ENCODE measurements at regions not wholly inside any gene's neighbourhood (a gene's known extent, or its start where the extent isn't known, plus 50 kb on each side); places are given as distances from the start of the nearest gene placed in this dataset.
"Not testable (repeated sequence)": the region's sequence is repeated elsewhere in the genome, so short reads cannot be mapped to it uniquely, and the experiment has no call there.

DNA sequence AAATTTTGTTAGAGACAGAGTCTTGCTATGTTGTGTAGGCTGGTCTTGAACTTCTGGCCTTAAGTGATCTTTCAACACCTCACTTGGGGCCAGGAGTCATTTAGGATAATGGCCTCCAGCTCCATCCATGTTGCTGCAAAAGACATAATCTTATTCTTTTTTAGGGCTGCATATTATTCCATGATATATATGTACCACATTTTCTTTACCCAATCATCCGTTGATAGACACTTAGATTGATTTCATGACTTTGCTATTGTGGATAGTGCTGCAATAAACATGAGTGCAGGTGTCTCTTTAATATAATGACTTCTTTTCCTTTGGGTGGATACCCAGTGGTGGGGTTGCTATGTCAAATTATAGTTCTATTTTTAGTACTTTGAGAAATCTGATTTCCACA lies 140.9 kb upstream of the LCORL start:
- no peak for DNase-seq (ENCODE audit: low read depth)

DNA sequence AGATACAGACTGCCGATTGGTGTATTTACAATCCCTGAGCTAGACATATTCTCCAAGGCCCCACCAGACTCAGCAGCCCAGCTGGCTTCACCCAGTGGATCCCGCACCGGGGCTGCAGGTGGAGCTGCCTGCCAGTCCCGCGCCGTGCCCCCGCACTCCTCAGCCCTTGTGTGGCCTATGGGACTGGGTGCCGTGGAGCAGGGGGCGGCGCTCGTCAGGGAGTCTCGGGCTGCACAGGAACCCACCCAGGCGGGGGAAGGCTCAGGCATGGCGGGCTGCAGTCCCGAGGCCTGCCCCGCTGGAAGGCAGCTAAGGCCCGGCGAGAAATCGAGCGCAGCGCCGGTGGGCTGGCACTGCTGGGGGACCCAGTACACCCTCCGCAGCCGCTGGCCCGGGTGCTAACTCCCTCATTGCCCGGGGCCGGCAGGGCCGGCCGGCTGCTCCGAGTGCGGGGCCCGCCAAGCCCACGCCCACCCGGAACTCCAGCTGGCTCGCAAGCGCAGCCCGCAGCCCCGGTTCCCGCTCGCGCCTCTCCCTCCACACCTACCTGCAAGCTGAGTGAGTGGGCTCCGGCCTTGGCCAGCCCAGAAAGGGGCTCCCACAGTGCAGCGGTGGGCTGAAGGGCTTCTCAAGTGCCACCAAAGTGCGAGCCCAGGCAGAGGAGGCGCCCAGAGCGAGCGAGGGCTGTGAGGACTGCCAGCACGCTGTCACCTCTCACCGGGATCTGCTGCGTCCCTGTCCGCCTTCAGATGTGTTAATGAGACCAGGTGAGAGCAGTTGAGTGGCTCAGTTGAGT lies 137.8 kb upstream of the LCORL start:
- DNase-seq (ENCODE audit: low read depth) = not testable (repeated sequence)

DNA sequence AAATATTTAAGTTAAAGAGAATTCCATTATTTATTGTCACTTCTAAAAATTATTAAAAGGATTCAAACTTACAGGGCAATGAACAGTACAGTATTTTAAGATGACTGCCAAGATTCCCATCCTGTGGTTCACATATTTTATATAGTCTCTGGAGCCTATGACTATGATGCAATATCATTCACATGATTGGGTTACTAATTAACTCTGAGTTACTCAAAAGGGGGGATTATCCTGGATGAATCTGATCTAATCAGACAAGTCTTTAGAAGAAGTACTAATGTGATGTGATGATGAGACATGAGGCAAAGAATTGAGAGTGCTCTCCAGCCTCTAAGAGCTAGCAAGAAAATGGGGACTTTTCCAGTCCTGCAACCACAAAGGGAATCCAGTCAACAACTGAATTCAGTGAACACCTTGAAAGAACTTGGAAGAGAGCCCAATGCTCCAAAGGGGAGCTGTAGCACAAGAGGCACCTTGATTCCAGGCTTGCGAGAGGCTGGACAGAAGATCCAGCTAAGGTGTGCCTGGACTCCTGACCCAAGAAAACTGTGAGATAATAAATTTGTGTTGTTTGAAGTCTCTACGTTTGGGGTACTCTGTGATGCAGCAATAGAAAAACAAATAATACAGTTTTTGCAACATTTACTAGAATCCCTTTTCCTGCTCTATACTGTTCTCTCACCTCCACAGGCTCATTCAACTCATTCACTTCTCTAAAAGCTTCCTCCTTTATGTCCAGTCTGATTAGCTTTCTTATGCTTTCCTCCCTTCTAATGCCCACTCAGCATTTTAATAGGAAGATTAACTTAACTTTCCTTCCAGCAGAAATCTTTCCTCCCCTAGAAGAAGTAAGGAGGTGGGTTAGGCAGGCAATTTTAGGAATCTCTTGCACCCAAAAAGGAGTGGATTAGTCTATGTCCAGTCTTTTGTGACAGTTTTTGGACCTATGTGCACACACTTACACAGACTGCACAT lies 133.8 kb upstream of the LCORL start:
- DNase-seq (ENCODE audit: low read depth) = no peak

DNA sequence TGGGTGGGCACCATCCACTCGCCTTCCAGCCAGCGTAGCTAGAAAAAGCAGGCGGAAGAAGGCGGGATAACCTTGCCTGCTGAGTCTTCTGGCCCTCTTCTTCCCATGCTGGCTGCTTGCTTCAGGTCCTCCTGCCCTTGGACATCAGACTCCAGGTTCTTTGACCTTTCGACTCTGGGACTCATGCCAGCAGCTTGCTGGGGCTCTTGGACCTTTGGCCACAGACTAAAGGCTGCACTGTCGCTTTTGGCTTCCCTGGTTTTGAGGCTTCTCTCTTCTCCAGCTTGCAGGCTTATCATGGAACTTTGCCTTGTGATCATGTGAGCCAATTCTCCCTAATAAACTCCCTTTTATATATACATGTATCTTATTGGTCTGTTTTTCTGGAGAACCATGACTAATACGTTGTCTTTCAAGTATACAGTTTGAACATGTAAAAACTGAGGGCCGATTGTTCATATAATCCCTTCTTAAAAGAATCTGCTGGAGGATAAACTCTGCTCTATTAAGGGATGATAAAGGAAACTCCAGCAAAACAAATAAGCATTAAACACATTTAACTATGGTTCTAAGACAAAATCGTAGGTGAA lies 116.6 kb upstream of the LCORL start:
- no peak for DNase-seq (ENCODE audit: low read depth)

DNA sequence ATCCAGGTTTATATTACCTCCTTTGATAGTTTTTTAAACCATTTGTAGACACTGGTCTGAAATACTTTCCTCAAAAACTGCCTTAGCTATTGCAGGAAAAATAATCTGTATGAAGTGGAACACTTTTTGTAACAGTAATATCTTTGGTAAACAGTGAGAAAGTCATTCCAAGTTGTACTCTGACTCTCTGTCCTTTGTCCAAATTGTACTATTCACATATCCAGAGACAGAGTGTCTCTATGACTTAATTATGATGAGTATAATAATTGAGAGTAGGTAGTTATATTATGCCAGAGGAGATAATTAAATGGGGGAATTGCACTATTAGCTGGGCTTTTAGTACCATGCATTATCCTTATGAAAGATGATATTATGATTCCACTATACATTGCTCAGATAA lies 112.6 kb upstream of the LCORL start:
- DNase-seq (ENCODE audit: low read depth) = no peak

DNA sequence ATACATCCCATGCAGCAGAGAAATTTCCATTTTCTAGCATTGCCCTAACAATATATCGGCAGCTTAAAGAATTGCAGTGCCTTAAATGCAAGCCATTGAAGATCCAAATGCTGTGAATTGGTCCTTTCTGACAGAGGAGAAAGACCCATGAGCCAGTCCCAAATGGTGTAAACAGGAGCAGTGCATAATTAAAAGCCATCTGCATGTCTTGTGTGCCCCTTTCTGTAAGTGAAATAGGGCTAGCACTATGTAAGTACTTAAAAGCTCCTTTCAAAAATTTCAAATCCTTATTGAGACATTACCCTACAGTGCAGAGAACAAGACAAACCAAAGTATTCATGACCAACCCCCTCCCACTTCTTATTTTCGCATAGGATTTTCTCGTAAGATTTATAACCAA lies 108.7 kb upstream of the LCORL start:
- DNase-seq (ENCODE audit: low read depth) = no peak

DNA sequence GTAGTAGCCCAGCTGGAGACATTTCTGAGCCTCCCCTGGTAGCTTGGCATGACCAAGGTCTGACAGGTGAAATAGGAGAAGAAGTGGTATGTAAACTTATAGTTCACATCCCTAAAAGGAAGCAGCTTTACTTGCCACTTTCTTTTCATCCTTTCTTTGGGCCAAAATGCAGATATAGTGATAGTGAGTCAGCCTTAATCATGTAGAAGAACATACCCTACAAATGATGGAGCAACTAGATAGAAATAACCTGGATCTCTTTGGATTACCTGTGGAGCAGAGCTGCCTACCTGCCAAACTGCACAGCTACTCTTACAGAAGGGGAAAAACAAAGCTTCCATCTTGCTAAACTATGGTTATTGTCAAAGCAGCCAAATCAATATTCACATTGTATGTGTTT lies 106.7 kb upstream of the LCORL start:
- no peak for DNase-seq (ENCODE audit: low read depth)

DNA sequence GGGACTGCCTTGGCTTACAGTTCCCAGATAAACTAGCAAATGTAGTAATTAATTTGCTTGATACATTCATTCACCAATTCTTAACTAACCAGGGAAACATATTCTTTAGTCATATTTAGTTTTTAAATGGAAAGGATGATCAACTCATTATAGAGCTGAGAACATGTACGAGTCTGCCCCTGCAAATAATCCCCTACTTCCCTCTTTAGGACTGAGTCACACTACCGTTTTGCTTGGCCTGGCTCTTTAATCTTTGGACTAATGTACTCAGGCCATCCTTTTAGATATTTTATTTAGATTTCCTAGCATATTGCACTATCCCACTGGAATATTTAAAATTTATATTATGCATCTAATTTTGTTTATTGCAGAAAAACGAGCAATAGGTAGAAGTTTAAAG lies 105.5 kb upstream of the LCORL start:
- DNase-seq (ENCODE audit: low read depth) = no peak

DNA sequence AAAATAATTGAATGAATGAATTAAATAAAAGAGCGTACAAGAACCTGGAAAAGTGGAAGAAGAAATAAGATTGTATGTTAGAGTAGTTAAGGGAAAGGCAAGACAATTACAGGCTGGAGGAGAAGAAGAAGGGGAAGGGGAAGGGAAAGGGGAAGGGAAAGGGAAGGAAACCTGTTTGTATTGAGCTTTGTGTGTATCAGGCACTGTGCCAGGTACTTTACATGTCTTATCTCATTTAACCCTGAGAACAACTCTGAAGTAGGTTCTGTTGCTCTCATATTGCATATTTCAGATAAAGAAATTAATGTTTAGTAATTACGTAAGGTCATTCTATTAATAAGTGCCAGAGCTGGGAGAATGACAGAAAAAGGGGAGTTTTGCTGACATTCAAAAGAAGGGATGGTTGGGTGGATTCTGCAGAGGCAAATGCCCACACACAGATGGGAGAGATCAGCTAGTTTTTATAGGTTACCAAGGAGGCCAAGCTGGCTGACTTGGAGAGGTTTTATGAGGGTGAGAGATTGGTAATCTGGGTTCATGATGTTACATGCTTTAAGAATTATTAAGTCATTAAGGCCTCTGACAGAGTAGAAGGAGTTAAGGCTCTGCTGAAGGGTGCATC lies 92.3 kb upstream of the LCORL start:
- DNase-seq (ENCODE audit: low read depth) = no peak

DNA sequence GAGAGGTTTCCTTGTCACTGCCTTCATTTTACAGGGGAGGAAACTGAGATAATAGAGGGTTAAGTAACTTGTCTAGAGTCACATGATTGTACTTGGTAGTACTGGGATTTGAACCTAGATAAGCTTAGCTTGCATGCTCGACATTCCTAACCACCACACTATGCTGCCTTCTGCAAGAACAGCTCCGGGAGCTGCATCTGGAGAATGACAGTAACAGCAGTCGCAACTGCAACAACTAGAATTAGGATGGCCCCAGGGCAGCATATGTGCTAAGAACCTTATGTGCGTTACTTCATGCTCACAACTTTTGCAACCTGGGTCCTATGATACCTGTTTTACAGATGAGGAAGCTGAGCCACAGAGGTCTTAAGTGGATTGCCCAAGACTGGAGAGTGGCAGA lies 89.5 kb upstream of the LCORL start:
- DNase-seq (ENCODE audit: low read depth) = no peak

DNA sequence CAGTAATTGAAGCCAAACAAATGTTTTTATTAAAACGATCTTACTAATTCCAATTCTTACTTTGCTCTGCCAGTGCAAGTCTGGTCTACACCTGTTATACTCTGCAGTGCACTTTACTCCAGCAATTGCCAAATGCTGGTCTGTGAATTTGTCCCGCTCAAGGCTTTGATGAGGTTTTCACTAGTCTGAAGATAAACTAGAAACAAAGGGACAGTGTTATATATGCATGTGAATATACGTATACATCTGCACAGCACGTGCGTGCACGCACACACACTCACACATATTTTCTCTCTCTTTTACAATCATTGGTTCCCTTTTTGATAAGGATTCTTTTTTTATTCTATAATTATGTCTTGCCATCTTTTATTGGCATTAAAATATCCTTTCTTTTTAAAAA lies 88.5 kb upstream of the LCORL start:
- DNase-seq (ENCODE audit: low read depth) = no peak

DNA sequence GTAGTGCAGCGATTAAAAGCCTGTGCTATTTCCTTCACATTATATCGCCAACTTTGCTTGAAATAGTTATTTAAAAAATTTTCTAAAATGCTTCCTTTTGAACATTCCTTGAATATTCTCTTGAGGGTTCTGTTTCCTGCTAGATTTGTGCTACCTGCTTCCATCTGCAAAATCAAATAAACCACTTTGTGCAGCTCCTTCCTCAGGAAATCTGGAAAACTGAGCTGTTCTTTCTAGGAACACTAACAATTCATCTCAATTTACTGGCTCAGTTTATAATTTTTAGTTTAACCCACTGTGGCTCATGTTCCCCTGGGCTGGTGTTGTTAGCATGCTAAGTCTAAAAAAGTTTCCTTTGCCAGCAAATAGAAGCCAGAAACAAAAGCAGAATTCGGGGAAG lies 88.1 kb upstream of the LCORL start:
- no peak for DNase-seq (ENCODE audit: low read depth)

DNA sequence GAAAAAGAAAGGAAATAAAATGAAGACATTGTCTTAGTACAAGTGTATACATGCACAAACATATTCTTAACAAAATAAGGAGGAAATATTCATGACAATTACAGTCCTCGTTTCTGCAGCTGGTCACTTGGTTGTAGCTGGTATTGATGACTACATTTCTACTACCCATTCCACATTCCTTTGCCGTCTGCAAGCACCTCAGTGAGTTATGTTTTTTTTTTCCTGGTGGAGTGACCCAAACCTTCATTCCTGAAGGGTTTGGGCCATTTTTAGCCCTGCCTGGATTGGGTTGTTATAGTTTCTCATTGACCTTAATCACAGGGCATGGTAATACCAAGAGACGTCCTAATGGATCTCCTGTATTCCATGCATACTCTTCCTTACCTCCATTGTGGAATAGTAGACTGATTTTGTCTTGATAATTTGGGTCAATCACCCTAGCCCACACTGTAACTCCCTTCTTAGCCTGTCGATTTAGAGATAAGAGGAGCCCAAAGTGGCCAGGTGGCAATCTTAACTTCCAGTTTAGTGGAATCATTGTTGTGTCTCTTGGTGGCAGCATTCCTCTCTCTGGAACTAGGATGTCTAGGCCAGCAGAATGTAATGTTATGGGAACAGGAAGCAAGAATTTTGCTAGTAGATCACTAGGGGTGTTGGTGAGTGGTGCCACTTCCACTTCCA lies 86.4 kb upstream of the LCORL start:
- not testable (repeated sequence) for DNase-seq (ENCODE audit: low read depth)

DNA sequence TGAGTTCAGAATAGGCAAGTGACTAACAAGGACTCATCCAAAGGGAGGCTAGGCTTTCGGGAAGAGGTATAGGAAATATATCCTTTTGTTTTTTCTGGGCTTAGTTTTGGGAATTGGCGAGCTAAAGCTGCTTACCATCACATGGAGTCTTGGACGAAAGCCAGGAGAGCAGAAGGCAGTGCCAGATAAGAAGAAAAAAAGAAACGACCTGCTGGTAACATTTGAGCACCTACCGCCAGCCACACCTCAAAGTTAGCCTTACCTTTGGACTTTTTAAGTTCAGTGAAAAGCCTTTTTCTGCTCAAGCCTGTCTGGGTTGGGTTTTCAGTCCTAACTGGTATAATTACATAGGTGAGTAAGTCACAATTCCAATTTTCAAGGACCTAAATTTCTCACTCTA lies 85.1 kb upstream of the LCORL start:
- DNase-seq (ENCODE audit: low read depth) = no peak

DNA sequence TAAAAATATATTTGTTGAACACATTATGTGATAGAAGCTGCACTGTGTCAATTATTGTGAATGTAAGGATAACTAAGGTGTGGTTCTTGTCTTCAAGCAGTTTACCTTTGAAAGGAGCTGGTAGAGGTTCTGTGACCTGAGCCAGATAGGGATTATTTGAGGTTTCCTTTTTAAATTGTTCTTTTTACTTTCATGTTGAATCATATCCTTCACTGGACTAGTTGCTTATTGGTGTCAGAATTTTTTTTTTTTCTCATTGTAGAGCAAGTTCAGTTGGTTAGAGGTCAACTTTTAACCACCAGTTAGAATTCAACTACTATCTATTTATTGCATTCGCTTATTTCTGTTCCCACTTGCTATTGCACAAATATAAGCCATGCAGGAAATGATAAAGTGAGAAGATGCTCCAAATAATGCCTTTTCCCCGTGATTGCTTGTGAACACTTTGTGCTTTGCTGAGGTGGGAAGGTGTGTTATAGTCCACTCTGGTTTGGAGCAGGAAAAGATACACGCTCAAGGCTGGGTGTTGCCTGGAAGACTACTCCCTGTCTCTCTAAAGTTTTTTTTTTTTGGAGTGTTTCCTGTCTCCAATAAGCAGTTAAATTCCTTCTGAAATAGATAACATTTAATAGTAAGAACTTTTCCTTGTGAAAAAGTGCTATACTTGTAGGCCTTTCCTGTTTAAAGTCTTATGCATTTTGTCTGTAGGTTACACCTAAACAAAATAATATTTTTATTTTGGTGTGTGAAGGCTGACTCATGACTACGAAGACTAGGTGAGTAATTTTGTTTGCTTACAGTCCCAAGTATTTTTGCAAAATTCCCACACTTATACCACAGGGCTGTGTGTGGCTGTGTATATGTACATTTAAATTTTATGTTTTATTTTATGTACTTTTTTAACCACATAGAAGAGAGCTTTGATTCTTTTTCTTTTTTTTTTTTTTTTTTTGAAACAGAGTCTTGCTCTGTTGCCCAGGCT lies 83.8 kb upstream of the LCORL start:
- DNase-seq (ENCODE audit: low read depth) = no peak

DNA sequence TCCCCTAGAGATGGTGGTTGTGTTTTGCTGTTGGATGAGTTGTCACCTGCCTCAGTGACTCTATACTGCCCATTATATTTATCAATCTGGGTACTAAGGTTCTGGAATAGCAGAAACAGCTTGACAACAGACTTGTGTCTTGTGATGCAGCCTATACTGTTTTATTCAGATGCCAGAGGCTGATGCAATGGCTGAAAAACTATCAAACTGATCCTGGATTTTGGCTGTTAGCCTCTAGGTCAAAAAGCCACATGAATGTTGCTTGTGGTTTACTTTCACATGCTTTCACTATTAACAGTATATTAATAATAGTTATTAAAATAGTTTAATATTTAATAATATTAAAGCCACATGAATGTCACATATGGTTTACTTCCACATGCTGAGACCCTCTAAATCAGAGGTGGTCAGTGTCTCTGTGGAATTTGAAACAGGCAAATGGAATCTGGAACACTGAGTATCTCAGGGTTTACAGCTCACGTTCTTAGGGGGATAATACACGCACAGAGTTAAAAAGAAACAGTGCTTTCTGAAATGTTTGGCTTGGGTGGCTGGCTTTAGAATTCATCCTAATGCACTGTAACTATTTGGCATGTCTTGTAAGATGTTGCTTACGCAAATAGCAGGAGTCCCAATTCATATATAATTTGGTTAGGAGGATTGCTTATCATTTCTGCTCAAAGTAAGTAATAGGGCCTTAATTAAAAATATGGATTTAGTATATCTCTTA lies 82.5 kb upstream of the LCORL start:
- no peak for DNase-seq (ENCODE audit: low read depth)

DNA sequence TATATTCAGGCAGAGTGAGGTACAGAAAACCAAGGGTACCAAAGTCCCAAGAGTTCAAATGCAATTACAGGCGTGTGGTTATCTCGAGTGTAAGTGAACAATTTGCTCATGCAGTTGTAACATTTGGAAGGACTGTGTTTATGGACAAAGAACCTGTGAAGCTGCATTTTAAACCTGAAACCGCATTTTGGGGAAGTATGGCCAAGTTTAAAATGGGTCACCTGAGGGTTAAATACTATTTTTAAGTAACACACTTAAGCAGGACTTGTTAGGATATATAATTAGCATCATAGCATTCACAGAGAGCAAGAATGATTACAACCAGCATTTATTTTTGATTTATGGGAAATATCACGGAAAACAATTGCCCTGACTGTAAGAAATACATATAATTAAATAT lies 79.1 kb upstream of the LCORL start:
- DNase-seq (ENCODE audit: low read depth) = no peak

DNA sequence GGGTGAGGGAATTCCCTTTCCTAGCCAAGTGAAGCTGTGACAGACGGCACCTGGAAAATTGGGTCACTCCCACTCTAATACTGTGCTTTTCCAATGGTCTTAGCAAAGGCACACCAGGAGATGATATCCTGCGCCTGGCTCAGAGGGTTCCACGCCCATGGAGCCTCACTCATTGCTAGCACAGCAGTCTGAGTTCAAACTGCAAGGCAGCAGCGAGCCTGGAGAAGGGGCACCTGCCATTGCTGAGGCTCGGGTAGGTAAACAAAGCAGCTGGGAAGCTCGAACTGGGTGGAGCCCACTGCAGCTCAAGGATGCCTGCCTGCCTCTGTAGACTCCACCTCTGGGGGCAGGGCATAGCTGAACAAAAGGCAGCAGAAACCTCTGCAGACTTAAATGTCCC lies 68.9 kb upstream of the LCORL start:
- not testable (repeated sequence) for DNase-seq (ENCODE audit: low read depth)

DNA sequence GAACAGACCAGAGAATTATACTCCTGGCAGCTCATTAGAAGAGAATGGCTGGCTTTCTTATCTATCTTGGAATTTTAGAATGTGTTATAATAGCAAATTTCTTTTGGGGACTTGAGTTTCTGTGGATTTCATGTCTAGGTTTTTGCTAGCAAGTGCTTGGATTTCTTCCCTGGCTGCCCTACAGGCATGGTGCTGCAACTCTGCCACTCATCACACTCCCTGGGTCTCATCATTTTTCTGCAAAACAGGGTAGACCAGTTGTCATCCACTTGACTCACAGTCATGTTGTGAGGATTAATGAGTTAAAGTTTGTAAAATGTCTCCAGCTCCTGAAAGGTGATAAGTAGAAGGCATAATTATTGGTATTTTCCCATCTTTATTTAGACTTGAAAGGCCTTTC lies 60.7 kb upstream of the LCORL start:
- DNase-seq (ENCODE audit: low read depth) = no peak

DNA sequence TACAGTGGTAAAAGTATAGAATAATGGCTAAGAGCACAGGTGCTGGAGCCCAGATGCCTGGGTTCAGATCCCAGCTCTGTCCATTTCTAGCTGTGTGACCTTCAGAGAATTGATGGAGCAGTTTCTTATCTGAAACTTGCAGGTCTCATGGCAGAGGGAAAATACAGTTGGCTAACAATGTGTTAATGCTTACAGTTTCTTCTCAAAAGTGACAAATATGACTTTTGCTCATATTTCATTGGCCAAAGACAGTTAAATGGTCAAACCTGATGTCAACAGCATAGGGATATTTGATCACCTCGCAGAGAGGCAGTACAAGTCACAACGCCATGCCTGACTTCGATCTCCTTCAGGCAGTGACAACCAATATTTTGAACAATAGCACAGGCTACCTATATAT lies 60.2 kb upstream of the LCORL start:
- no peak for DNase-seq (ENCODE audit: low read depth)
